GM19023 (cell line): ENCODE measurements at regions not wholly inside any gene's neighbourhood (a gene's known extent, or its start where the extent isn't known, plus 50 kb on each side); places are given as distances from the start of the nearest gene placed in this dataset.

ENCODE experiments used
- ATAC-seq: cut with Tn5 transposase; IDR thresholded peaks from one replicate; pipeline ENCODE4 v1.9.1; 2021; ENCODE audit warnings: mild to moderate bottlenecking, moderate library complexity; ENCODE audit not compliant: unreplicated experiment

GRCh38 chr1:102083192-102083591 lies 86.5 kb upstream of the OLFM3 start:
- ATAC-seq = no peak

- ATAC-seq = no peak
Observed at GRCh38 chr1:102074874-102075273, 78.1 kb upstream of the OLFM3 start.

GRCh38 chr1:102071451-102071850 lies 74.7 kb upstream of the OLFM3 start:
- no peak for ATAC-seq

GRCh38 chr1:102050556-102050955 lies 53.8 kb upstream of the OLFM3 start:
- no peak for ATAC-seq

- no peak for ATAC-seq
Observed at GRCh38 chr1:102047724-102048123, 51.0 kb upstream of the OLFM3 start.
